Stimulated activated CD4-positive, alpha-beta T cell treated with anti-CD3 and anti-CD28 coated beads, Interleukin-4, amount 100 ng/mL, for 1 hour (primary cell): ENCODE measurements at regions not wholly inside any gene's neighbourhood (a gene's known extent, or its start where the extent isn't known, plus 50 kb on each side); places are given as distances from the start of the nearest gene placed in this dataset.
"Not testable (repeated sequence)": the region's sequence is repeated elsewhere in the genome, so short reads cannot be mapped to it uniquely, and the experiment has no call there.

Experiments used
- DNase-seq: peaks from one replicate; pipeline ENCODE4 v3.0.0-alpha.2; 2020

DNA sequence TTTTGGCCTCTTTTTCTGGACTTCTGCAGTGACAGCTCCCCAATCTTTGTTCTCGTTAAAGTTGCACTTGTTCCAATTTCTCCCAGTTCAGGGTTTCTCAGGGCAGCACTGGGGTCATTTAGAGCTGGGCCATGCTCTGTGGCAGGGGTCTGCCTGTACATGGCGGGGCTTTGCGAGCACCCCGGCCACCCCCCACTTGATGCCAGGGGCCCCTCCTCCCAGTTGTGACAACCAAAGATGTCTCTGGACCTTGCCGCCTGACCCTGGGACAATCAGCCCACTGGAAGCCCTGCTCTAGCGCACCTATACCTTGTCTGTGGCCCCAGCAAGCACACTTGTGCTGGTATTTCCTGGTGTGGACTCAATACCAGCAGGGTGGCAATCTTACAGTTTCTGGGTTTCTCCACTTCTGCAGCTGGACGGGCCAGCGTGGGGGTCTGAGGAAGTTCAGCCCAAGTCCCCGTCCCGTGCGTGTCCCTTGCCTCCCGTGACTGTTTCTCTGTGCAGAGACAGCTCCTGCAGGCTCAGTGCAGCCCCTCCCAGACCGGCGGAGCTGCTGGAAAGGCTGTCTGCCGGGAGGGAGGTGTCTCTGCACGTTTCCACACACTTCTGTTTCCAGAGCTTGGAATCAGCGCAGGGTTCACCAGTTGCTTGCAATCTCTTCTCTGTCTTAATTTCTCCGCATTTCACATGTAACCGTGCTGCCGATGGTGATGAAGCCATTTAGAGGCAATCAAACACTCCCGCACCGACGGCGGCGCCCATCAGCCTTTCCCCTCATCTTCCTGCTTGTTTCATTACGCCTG, 1328.9 kb downstream of the BRD1 start:
- DNase-seq: no peak

DNA sequence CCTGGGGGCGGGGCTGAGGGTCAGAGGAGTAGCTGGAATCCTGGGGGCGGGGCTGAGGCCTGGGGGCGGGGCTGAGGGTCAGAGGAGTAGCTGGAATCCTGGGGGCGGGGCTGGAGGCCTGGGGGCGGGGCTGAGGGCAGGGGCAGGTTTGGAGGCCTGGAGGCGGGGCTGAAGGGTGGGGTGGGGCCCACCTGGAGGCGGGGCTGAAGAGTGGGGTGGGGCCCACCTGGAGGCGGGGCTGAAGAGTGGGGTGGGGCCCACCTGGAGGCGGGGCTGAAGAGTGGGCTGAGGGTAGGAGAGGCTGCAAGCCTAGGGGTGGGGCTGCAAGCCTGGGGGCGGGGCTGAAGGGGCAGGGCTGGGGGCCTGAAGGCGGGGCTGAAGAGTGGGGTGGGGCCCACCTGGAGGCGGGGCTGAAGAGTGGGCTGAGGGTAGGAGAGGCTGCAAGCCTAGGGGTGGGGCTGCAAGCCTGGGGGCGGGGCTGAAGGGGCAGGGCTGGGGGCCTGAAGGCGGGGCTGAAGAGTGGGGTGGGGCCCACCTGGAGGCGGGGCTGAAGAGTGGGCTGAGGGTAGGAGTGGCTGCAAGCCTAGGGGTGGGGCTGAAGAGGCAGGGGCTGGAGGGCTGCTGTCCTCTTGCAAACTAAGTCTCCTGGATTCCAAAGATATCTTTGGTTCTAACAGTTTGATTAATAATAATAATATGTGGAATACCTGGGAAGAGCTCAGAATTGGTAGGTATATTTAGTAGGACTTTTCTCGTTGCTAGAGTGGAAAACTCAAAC, 1329.7 kb downstream of the BRD1 start:
- not testable (repeated sequence) for DNase-seq

DNA sequence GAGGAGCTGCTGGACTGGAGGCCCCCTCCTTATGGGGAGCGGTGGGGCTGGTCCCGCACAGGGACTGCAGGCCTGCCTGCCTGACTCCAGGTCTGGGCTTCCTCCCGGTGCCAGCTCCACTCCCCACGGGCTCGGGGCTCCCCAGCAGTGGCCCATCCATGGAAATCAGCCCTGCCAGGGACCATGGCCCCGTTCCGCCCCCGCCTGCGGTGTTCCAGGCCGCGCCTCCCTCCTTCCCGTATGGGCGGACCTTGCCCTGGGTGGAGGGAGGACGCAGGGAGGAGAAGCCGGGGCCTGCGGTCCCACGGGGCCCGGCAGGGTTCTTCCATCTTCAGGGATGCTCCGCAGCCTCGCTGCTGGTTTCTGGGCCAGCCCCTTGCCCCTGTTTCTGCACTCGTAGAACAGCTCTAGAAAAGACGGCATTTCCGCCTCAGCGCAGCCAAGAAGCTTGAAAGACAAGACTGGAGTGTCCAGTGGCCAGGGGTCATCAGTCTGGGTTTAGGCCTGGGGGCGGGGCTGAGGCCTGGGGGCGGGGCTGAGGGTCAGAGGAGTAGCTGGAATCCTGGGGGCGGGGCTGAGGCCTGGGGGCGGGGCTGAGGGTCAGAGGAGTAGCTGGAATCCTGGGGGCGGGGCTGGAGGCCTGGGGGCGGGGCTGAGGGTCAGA, 1330.6 kb downstream of the BRD1 start:
- DNase-seq: no peak

DNA sequence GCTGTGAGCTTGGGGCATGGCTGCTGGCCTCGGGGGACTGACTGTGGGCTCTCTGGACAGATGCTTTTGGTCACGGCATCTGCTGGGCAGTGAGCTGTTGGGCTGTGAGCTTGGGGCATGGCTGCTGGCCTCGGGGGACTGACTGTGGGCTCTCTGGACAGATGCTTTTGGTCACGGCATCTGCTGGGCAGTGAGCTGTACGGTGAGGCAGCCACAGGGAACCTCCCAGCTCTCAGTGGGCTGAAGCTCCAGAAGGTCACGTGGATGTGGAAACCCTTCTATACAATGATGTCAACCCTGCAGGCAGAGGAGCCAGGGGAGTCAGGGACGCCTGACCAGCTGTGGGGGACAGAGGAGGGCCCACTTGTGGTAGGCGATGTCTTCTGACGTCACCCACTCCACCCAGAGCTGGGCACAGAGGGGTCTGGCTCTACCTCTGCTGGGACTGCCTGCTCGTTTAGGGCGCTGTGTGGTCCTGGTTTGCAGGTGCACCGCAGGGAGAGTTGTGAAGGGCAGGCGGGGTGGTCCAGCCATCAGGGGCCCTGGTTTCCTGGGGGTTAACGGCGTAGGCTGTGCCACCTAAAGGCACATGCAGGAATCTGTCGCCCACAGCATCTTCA, 1331.3 kb downstream of the BRD1 start:
- no peak for DNase-seq

DNA sequence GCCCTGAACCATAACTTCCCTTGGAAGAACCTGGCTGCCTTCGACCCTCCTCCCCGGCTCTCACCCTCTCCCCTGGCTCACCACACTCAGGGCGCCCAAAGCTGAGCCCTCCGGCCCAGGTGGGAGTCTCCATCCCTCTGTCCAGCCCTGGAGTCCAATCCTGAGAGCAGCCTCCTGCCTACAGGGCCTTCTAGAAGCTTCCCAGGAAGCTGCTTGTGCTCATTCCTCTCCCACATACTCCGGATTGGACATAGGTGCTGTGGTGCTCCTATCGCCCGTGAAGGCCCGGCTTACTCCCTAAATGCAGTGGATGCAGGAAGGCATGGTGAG, 1332.0 kb downstream of the BRD1 start:
- no peak for DNase-seq

DNA sequence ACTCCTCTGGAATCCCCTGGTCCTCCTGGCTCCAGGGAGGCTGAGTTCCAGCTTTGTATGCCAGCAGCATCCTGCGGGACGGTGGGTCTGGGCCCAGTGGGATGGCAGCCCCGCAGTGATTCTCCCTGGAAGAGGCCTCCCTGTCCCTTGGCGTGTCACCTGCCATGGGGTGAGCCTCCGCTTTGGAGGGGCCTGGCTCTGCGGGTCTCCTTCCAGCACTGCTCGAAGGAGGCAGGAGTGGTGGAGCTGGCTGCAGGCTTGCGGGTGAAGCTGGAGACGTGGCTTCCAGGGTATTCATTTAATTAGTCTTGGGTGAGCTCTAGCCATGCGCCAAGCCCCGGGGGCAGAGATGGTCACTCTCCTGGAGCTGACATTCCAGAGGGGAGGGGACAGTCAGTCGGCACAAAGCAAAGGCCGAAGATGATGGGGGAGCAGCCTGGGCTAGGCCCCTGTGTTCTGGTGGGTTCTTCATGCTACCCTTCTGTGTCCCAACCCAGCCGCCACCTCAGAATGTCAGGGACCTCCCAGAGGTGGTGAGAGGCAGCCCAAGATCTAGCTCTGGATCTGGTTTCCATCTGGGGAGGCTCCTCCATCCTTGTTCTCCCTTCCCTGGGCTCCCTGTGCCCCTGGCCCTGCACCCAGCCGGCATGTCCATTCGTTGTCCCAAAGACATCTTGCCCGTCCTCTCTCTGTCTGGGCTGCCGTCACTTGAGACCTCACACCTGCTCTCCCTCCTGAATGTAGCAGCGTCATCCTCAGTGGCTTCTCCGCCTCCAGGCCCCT, 1332.5 kb downstream of the BRD1 start:
- no peak for DNase-seq

DNA sequence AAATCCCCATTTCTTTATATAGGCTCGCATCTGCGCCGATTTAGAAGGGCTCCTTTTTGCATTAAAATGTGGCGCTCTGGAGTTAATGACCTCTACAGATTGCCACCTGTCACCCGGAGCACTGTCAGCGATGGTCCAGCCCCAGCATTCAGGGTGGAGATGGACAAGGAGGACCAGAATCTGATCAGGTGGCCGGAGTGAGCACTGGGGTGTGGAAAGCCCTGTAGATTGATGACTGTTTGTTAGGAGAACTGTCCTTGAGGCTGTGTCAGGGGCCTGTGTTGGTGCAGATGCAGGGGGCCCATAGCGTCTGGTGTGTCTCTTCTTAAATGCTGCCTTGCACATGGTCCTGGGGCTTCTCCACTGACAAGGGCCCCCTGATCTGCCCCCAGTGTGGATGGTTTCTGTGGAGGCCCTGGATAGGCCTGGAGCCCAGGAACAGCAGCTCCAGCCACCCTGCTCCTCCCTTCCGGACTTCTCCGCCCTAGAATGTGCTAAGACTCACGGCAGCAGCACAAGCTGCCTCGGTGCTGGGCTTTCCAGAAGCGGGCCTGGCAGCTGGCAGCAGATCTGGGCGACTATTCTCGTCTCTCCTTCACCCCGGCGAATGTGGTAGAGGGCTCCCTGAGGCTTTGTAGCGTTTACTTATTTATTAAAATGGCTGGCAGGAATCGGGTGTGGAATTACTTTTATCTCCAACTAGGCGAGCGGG, 1333.3 kb downstream of the BRD1 start:
- DNase-seq: no peak

DNA sequence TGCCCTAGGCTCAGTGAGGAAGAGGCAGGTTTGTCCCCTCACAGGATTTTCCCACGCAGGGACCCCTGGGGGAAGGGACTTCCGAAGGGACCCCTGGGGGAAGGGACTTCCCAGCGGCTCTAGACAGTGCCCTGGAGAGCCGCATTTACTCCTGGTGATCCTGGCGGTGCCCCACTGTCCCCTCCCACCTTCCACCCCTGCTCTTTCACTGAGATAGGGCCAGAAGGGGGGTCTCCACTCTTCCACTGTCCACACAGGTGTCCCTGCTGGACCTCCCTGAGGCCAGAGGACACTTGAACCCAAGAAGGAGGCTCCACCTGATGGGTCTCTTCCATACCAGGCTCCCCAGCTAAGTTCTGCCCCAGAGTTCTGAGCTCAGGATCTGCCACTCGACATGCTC, 1333.9 kb downstream of the BRD1 start:
- no peak for DNase-seq

DNA sequence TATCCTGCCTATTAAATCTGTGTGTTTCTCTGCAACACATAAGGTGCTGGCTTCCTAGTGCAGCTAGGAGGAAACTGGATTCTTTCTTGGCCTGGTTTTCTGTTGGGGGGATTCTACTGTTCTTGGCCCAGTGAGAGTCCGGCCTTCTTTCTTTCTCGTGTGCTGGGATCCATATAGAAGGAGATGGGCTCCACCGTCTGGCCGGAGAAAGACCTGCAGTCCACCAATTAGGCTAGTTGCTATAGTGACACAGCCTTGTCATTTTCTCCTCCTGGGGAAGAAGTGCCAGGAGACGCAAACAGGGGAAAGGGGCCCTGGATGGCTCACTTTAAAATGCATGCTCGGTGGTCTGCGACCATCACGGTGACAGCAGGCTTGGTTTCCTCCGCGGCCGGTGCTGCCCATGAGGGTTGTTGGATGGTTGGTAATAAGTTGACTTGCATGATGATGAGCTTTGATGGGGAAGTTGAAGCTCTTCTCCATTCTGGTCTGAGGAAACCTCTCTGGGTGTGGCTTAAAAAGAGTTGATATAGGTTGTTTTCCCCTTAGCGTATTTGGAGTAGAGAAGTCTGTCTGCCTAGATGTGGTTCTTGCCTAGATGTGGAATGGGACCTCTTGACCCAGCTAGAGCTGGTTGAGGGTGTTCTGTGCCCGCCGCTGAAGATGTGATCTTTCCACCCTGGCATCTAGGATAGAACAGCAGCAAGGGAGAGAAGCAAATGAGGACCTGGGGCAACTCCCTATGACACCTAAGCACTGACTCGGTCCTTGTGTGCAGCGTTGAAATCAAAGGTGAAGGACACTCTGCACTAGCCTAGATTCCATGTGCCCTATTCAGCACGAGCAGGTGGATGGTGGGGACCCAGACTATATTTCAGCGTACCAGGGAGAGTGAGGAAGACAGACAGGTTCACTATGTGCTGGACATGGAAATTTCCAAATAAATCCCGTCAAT, 1335.0 kb downstream of the BRD1 start:
- no peak for DNase-seq

DNA sequence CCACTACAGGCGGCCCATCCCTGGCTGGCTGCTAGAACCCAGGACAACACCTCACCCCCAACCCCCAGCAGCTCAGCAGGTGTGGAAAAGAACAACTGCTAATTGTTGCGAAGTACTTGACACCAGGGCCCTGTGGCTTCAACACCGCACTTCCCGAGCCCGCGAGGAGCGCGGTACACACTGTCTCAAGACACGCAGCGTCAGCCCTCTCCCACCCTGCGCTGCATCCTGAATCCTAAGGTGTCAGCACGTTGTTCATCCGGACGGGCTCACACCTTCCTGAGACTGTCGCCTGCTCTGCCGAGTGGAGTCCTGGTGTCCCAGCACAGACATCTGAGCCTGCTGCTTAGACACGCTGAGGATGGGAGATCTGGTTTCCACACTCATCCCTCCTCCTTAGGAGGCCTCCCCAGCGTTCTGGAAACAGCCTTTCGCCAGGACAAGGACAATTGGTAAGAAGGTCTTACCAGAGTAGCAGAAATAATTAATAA, 1336.2 kb downstream of the BRD1 start:
- no peak for DNase-seq

DNA sequence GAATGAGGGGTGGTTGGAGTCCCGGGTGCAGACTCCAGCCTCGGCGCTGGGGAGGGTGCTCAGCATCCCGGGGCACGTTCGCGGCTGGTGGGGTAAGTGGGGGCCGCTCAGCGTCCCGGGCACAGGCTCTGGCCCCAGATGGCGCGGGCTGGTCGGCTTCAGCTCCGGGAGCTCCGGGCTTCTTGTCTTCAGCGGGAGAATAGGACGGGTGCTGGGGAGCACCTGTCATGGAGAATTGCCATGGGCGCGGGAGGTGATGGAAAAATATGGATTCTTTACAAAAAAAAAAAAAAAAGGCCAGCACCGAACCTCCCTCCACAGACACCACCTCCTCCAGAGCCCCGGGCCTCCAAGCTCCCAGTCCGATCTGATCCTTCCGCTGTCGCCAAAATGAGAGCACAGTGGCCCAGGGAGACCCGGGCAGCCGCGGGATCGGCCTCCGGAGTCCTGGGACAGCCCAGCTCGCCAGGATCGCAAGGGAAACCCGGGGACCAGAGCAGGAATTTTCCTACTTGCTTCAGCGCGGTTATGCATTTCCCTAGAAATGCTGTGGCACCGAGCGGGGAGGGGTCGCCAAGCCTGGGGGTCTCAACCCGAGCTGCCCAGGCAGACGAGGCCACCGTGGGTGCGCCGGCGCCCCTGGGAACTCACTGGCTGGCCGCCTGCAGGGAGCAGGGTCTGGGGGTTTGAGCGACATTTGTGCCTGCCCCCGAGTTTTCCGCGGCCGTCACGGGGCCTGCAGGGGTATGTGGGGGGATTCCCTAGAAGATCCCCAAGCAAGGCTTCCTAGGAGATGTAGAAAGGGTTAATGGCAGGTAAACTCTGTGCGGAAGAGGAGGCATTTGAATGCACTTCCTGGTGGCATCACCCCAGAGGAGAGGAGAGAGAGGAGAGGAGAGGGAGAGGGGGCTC, 1336.9 kb downstream of the BRD1 start:
- no peak for DNase-seq

DNA sequence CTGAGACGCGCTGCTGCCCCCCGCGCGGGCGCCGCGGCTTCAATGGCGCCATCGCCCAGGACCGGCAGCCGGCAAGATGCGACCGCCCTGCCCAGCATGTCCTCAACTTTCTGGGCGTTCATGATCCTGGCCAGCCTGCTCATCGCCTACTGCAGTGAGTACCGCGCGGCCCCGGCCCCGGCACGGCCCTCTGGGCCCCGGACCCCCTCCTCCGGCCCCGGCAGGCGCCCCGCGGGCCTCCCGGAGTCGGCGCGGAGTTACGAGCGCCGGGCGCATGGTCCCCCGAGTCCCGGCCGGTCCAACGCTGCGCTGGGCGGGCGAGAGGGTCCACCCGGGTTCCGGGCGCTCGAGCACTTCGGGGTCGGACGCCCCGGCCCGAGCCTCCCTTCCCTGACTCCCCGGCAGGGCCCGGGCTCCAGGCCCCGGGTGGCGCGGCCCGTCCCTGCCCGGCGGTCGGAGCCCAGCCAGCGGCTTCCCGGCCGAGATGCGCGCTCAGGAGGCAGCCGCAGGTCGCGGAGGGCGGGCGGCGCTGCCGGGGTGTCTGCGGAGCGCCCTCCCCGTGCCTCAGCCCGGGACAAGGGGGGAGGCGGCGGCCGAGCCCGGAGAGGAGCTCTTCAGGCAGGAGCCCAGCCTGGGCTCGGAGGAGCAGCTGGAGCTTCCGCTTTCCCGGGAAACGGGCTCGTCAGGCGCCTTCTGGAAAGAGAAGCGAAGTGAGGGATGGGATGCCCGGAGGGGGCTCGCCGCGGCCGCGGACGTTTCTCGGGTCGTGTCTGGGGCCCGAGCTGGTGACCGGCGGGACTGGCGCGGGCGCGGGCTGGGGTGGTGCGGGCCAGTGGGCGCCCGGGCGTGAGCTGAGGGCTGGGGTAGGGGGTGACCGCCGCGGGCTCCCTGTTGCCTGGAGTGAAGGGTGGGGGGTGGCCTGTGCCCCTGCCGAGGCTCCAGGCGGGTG, 1337.8 kb downstream of the BRD1 start:
- no peak for DNase-seq

DNA sequence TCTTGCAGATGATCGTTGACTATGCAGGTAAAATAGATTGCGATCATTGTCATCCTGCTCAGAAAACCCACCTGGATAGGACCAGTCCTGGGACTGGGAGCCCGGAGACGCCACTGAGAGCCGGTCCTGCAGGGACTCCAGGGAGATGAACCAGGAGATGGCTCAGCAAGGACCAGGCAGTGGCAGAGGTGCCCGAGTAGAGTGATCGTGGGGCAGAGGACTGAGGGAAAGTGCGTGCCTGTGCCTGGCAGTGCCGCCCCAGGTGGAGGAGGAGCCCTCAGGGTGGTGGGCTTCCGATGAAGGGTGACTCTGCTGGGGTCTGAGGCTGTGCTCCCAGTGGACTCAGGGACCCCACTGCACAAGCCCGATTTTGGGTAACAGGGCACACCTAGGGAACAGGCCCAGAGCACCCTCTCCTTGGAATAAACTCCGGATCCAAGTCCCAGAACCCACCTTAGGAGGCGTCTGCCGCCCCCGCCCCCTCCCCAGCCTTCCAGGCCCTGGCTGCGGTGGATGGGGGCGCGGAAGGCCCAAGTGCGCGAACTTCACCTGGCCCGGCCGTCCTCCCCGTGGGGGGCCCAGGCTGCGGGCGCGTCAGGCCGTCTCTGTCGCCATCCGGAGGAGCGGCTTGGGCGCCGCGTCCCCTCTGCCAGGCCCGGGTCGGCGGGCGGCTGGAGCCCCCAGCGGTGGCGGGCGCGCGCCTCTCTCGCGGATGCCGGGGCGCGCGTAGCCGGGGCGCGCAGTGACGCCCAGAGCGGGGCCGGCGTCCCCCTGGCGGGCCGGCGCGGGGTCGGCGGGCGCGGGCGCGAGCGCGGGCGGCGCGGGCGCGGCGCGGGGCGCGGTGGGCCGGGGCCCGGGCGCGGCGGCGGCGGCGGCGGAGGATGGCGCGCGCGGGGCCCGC, 1338.8 kb downstream of the BRD1 start:
- DNase-seq: no peak

DNA sequence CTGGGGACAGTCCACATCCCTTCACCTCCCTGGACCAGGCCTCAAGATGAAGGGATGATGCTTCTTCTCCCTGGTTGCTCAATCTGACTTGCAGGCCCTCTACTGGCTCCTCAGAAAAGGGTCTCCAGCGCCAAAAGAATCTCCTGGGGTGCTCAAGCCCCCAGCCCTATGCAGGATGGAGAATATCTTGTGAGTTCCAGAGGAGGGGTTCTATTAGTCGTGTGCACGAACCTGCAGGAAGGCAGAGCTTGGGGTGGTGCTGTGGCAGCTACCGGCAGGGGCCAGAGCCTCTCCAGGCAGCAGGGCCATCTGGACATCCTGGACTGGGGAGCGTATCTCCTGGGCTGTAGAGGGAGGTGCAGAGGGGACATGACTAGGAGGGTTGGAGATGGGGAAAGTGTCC, 1339.5 kb downstream of the BRD1 start:
- DNase-seq: no peak

DNA sequence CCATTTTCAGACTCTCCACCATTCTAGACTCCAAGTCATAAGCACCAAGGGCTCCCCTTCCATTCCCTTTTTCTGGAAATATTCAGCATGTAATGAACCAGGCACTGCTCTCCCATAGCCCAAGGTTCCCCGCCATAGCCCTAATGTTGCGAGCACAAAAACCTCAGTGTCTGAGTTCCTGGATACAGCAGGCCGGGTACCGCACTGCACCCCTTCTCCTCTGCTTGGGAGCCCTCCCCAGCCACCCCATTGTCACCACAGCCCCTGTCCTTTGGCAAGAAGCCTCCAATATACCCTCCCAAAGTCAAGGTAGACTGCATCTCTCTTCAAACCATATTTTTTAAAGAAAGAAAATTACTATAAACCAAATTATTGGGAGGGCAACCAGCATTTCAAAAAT, 1341.1 kb downstream of the BRD1 start:
- no peak for DNase-seq

DNA sequence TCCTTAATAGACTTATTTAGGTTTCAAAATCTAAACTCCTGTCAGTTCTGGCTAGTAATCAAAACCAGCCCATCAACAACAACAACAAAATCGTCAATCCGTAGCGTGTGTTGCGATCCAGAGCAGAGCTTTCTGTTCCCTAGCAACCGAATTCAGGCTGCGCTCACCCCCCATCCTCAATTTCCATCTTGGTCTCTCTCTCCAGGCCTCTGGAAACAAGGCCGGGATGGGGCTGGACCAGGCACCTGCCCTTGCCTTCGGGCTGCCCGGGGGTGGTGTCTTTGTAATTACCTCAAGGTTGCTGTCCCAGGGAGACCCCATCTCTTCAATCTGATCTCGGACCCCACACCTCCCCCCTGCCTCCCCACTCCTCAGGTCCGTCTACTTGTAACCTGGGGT, 1341.5 kb downstream of the BRD1 start:
- no peak for DNase-seq
